Stomach (tissue), 8 donors: ENCODE measurements at regions not wholly inside any gene's neighbourhood (a gene's known extent, or its start where the extent isn't known, plus 50 kb on each side); places are given as distances from the start of the nearest gene placed in this dataset.

Source experiments
- DNase-seq, 2 donors: peaks; one replicate each; pipeline versions ENCODE4 v3.0.0 to v3.0.0-alpha.2; 2013 to 2019
- H3K27ac ChIP-seq, 5 donors: fragments of 200-600 bp in 4 of 5; sonication (generic) in 4 of 5; one replicate each; pipeline ENCODE4 v1.5.1; 2013 to 2019; ENCODE audit warnings: mild to moderate bottlenecking in 1 of 5, moderate library complexity in 1 of 5
- H3K27me3 ChIP-seq, 3 donors: fragments of 200-600 bp; sonication (generic); one replicate each; pipeline ENCODE4 v1.5.1; 2017 to 2019; ENCODE audit warnings: mixed run types in 1 of 3
- H3K36me3 ChIP-seq, 4 donors: fragments of 200-600 bp; sonication (generic); 1 replicate in 3 of 4; 2 replicates in 1 of 4; pipeline ENCODE4 v1.5.1; 2016 to 2019
- H3K4me1 ChIP-seq, 4 donors: fragments of 200-600 bp; sonication (generic); one replicate each; pipeline ENCODE4 v1.5.1; 2016 to 2019
- H3K4me3 ChIP-seq, 4 donors: fragments of 200-600 bp; sonication (generic) in 3 of 4; one replicate each; pipeline ENCODE4 v1.5.1; 2016 to 2019; ENCODE audit warnings: mild to moderate bottlenecking in 1 of 4
- H3K9me3 ChIP-seq, 4 donors: fragments of 200-600 bp; sonication (generic); one replicate each; pipeline ENCODE4 v1.5.1; 2016 to 2019
- CTCF ChIP-seq, 7 experiments: fragments of 450-650 bp in 4 of 7; fragments of 200-600 bp in 3 of 7; sonication (generic) in 3 of 7; IDR thresholded peaks; one replicate each; pipeline ENCODE4 v1.5.1; 2016 to 2019; ENCODE audit warnings: antibody characterized with exemption in 7 of 7, control low read depth in 2 of 7, mild to moderate bottlenecking in 1 of 7
- EP300 ChIP-seq: sonication (generic); formaldehyde crosslinking; IDR thresholded peaks from one replicate; pipeline ENCODE4 v1.6.1; 2017; ENCODE audit warnings: antibody characterized with exemption
- POLR2A ChIP-seq, 4 donors: fragments of 450-650 bp; IDR thresholded peaks; one replicate each; pipeline ENCODE4 v1.6.1; 2016; ENCODE audit warnings: antibody characterized with exemption in 4 of 4, control low read depth in 2 of 4, mild to moderate bottlenecking in 1 of 4, moderate library complexity in 1 of 4
- POLR2AphosphoS5 ChIP-seq, 3 donors: sonication (generic); formaldehyde crosslinking; IDR thresholded peaks; one replicate each; pipeline ENCODE4 v1.6.1; 2016; ENCODE audit warnings: antibody characterized with exemption in 3 of 3
- WGBS, 5 donors: extraction: QIAGEN DNeasy Blood & Tissue Kit in 3 of 5; methylation state at CpG; one replicate each; pipeline versions ENCODE4 v1.1.5 to v1.1.7; 2013 to 2018; 5-methylcytosine and 5-hydroxymethylcytosine counted together
- intact Hi-C: fragments of 100-400 bp; cut with DNase I; formaldehyde crosslinking; loops from one replicate; pipeline ENCODE4 v1.15.1; 2023; ENCODE audit warnings: low total_unique reads
- donor health status: healthy with polysubstance abuse.
- donor health status: Bipolar disorder and iron deficiency.
- donor health status: healthy.

GRCh38 chr10:108582888-108583287, 1340.4 kb downstream of the XPNPEP1 start:
- Histone ChIP-seq H3K27ac (no peak overlapping the region), H3K36me3 (no peaks in the 10 kb centered on the region), H3K9me3 (no peaks in the 10 kb centered on the region), H3K27me3 (no peaks in the 10 kb centered on the region), H3K4me3 (no peak overlapping the region), H3K4me1 (no peaks in the 10 kb centered on the region)
- no peak for DNase-seq
- intact Hi-C loops, result no loop called here
- no peak for TF ChIP-seq POLR2AphosphoS5 (IDR thresholded peaks at IDR 0.05)
- no peak for TF ChIP-seq EP300
- TF ChIP-seq CTCF (IDR thresholded peaks at IDR 0.05), result no peak
- no peak for TF ChIP-seq POLR2A (IDR thresholded peaks at IDR 0.05)
- 67 to 91% (median 74%) methylated on average over 1 of the region's 1 CpG for WGBS, 5 donors

GRCh38 chr10:108582387-108582786, 1340.9 kb downstream of the XPNPEP1 start:
- Histone ChIP-seq H3K27ac (no peak overlapping the region), H3K4me1 (no peaks in the 10 kb centered on the region), H3K4me3 (no peak overlapping the region), H3K36me3 (no peaks in the 10 kb centered on the region), H3K27me3 (no peaks in the 10 kb centered on the region), H3K9me3 (no peaks in the 10 kb centered on the region)
- WGBS, 5 donors, result 63 to 82% (median 75%) methylated on average over 3 of the region's 3 CpGs
- TF ChIP-seq EP300, result no peak
- TF ChIP-seq POLR2AphosphoS5 (IDR thresholded peaks at IDR 0.05), result no peak
- no peak for TF ChIP-seq CTCF (IDR thresholded peaks at IDR 0.05)
- TF ChIP-seq POLR2A (IDR thresholded peaks at IDR 0.05), result no peak
- no peak for DNase-seq
- intact Hi-C loops, result no loop called here

- WGBS, 5 donors, result 93 to 100% (median 95%) methylated on average over 1 of the region's 1 CpG
- no peaks in the 10 kb centered on the region for H3K9me3 ChIP-seq
- H3K27me3 ChIP-seq, result no peaks in the 10 kb centered on the region
- H3K4me1 ChIP-seq, result no peaks in the 10 kb centered on the region
- H3K27ac ChIP-seq, result no peak overlapping the region
- no peak for TF ChIP-seq EP300
- no peak for TF ChIP-seq POLR2A (IDR thresholded peaks at IDR 0.05)
- no peak for TF ChIP-seq CTCF (IDR thresholded peaks at IDR 0.05)
- TF ChIP-seq POLR2AphosphoS5 (IDR thresholded peaks at IDR 0.05), result no peak
- intact Hi-C loops, result no loop called here
- H3K36me3 ChIP-seq, result no peaks in the 10 kb centered on the region
- no peak overlapping the region for H3K4me3 ChIP-seq
- no peak for DNase-seq
These were observed 1345.1 kb downstream of the XPNPEP1 start for GRCh38 chr10:108578258-108578657.

GRCh38 chr10:108574233-108574632, 1349.1 kb downstream of the XPNPEP1 start:
- Histone ChIP-seq H3K4me1 (no peaks in the 10 kb centered on the region), H3K36me3 (no peaks in the 10 kb centered on the region), H3K4me3 (no peak overlapping the region), H3K27ac (no peak overlapping the region), H3K9me3 (no peaks in the 10 kb centered on the region), H3K27me3 (no peaks in the 10 kb centered on the region)
- TF ChIP-seq POLR2A (IDR thresholded peaks at IDR 0.05), result no peak
- no peak for TF ChIP-seq EP300
- TF ChIP-seq CTCF (IDR thresholded peaks at IDR 0.05), result no peak
- no peak for TF ChIP-seq POLR2AphosphoS5 (IDR thresholded peaks at IDR 0.05)
- DNase-seq, result no peak
- 69 to 83% (median 74%) methylated on average over 1 of the region's 1 CpG for WGBS, 5 donors
- intact Hi-C loops, result no loop called here
